GM21786 (cell line): ENCODE measurements at regions not wholly inside any gene's neighbourhood (a gene's known extent, or its start where the extent isn't known, plus 50 kb on each side); places are given as distances from the start of the nearest gene placed in this dataset.

Experiments
- ATAC-seq: cut with Tn5 transposase; IDR thresholded peaks from one replicate; pipeline ENCODE4 v1.9.1; 2021; ENCODE audit not compliant: unreplicated experiment

GRCh38 chr13:110773480-110773879 is 60.0 kb downstream of the ING1 start:
- ATAC-seq = no peak

GRCh38 chr13:110774051-110774450 is 60.6 kb downstream of the ING1 start:
- no peak for ATAC-seq

- no peak for ATAC-seq
Observed at GRCh38 chr13:110774490-110774889, 61.0 kb downstream of the ING1 start.

GRCh38 chr13:110775576-110775975 is 62.1 kb downstream of the ING1 start:
- no peak for ATAC-seq

- no peak for ATAC-seq
Observed at GRCh38 chr13:110777251-110777820, 63.8 kb downstream of the ING1 start.

- no peak for ATAC-seq
Observed at GRCh38 chr13:110779022-110779421, 65.5 kb downstream of the ING1 start.

GRCh38 chr13:110780422-110780821 is 66.9 kb downstream of the ING1 start:
- ATAC-seq = no peak

- no peak for ATAC-seq
Observed at GRCh38 chr13:110782185-110782584, 68.7 kb downstream of the ING1 start.

GRCh38 chr13:110784704-110785103 is 71.2 kb downstream of the ING1 start:
- no peak for ATAC-seq

GRCh38 chr13:110788778-110789177 is 75.3 kb downstream of the ING1 start:
- ATAC-seq = no peak

GRCh38 chr13:110789871-110790270 is 76.4 kb downstream of the ING1 start:
- no peak for ATAC-seq

- ATAC-seq = no peak
Observed at GRCh38 chr13:110790371-110790770, 76.9 kb downstream of the ING1 start.

- ATAC-seq = no peak
Observed at GRCh38 chr13:110794209-110794608, 80.7 kb downstream of the ING1 start.

GRCh38 chr13:110797230-110797877 is 83.9 kb downstream of the ING1 start:
- no peak for ATAC-seq

- ATAC-seq = no peak
Observed at GRCh38 chr13:110798081-110798994, 84.8 kb downstream of the ING1 start.

- ATAC-seq = no peak
Observed at GRCh38 chr13:110799246-110800236, 86.0 kb downstream of the ING1 start.

GRCh38 chr13:110801044-110801443 is 87.5 kb downstream of the ING1 start:
- no peak for ATAC-seq

- ATAC-seq = no peak
Observed at GRCh38 chr13:110802260-110802659, 88.8 kb downstream of the ING1 start.

GRCh38 chr13:110806636-110807035 is 93.1 kb downstream of the ING1 start:
- no peak for ATAC-seq

- ATAC-seq = no peak
Observed at GRCh38 chr13:110807546-110807945, 94.0 kb downstream of the ING1 start.

GRCh38 chr13:110808138-110808537 is 94.6 kb downstream of the ING1 start:
- ATAC-seq = no peak
